ENCODE measurements at regions not wholly inside any gene's neighbourhood (a gene's known extent, or its start where the extent isn't known, plus 50 kb on each side); places are given as distances from the start of the nearest gene placed in this dataset.

DNA sequence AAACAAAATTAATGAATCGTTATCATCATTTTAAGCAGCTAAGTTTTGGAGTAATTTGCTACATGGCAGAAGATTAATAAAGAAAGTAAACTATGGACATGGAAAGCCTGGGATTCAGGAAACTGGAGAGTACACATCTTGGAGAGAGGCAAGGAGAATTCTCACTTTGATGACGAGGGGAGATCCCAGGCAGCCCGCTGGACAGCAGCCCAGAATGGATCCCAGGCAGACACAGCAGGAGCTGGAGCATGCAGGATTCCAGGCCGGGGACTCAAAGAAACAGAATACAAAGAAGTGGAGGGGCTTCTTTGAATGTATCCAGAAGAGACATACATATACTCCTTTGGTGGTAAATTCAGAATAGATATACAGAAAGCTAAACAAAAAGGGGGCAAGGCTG is 118.0 kb upstream of the ATP6AP2 start:
- H4K20me1 ChIP-seq (ENCODE audit: insufficient read depth) = no peaks in the 10 kb centered on the region
- no peak overlapping the region for H3K27ac ChIP-seq
- DNase-seq = no peak
- no peaks in the 10 kb centered on the region for H3K9me3 ChIP-seq (ENCODE audit: insufficient read depth, low read depth)
- TF ChIP-seq, protein P1, sequence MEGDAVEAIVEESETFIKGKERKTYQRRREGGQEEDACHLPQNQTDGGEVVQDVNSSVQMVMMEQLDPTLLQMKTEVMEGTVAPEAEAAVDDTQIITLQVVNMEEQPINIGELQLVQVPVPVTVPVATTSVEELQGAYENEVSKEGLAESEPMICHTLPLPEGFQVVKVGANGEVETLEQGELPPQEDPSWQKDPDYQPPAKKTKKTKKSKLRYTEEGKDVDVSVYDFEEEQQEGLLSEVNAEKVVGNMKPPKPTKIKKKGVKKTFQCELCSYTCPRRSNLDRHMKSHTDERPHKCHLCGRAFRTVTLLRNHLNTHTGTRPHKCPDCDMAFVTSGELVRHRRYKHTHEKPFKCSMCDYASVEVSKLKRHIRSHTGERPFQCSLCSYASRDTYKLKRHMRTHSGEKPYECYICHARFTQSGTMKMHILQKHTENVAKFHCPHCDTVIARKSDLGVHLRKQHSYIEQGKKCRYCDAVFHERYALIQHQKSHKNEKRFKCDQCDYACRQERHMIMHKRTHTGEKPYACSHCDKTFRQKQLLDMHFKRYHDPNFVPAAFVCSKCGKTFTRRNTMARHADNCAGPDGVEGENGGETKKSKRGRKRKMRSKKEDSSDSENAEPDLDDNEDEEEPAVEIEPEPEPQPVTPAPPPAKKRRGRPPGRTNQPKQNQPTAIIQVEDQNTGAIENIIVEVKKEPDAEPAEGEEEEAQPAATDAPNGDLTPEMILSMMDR (conservative IDR thresholded peaks at IDR 0.05) = no peak
- no peak for TF ChIP-seq EZH2 (IDR thresholded peaks at IDR 0.05; ENCODE audit: low read depth)
- no peaks in the 10 kb centered on the region for H3K4me1 ChIP-seq (replicated peaks; ENCODE audit: insufficient read depth)
- CTCF ChIA-PET = no interaction called here
- H2AFZ ChIP-seq = no peak overlapping the region
- no peaks in the 10 kb centered on the region for H3K9me2 ChIP-seq (ENCODE audit: insufficient read depth)
- H3K27me3 ChIP-seq (ENCODE audit: insufficient read depth, low read depth) = no peaks in the 10 kb centered on the region
- H3F3A ChIP-seq (ENCODE audit: insufficient read depth, low read depth) = no peaks in the 10 kb centered on the region
- H3K4me3 ChIP-seq = no peak overlapping the region
- no peaks in the 10 kb centered on the region for H3K36me3 ChIP-seq (ENCODE audit: low read depth)
- H3K79me2 ChIP-seq (ENCODE audit: low read depth) = no peaks in the 10 kb centered on the region
- POLR2A ChIA-PET (ENCODE audit: unreplicated experiment) = no interaction called here
- H3K4me2 ChIP-seq = no peak overlapping the region
- intact Hi-C loops (cut with micrococcal nuclease; ENCODE audit: unreplicated experiment) = no loop called here
- no TSS peak for BruUV-seq (replicated peaks)

DNA sequence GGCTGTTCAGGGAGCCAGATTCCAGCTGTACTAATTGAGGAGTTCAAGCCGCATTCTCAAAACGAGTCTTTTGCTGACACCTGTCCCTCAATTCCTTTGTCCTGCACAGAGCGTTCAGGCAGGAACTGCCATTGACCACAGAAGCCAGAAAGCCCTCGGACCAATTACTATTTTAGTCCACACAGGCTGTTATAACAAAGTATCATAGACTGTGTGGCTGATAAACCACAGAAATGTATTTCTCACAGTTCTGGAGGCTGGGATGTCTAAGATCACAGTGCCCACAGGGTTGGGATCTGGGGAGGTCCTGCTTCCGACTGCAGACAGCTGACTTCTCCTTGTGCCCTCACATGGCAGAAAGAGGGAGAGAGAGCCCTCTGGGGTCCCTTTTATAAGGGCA is 119.8 kb upstream of the ATP6AP2 start:
- H3K9me2 ChIP-seq (ENCODE audit: insufficient read depth) = no peaks in the 10 kb centered on the region
- no peaks in the 10 kb centered on the region for H3K36me3 ChIP-seq (ENCODE audit: low read depth)
- POLR2A ChIA-PET (ENCODE audit: unreplicated experiment) = no interaction called here
- no peak overlapping the region for H3K4me3 ChIP-seq
- H2AFZ ChIP-seq = no peak overlapping the region
- H3K4me2 ChIP-seq = no peak overlapping the region
- DNase-seq = no peak
- H3K79me2 ChIP-seq (ENCODE audit: low read depth) = no peaks in the 10 kb centered on the region
- no peaks in the 10 kb centered on the region for H3F3A ChIP-seq (ENCODE audit: insufficient read depth, low read depth)
- BruUV-seq (replicated peaks) = no TSS peak
- no peaks in the 10 kb centered on the region for H3K4me1 ChIP-seq (replicated peaks; ENCODE audit: insufficient read depth)
- CTCF ChIA-PET = no interaction called here
- H3K27me3 ChIP-seq (ENCODE audit: insufficient read depth, low read depth) = no peaks in the 10 kb centered on the region
- intact Hi-C loops (cut with micrococcal nuclease; ENCODE audit: unreplicated experiment) = no loop called here
- no peaks in the 10 kb centered on the region for H3K9me3 ChIP-seq (ENCODE audit: insufficient read depth, low read depth)
- H4K20me1 ChIP-seq (ENCODE audit: insufficient read depth) = no peaks in the 10 kb centered on the region
- TF ChIP-seq EZH2 (IDR thresholded peaks at IDR 0.05; ENCODE audit: low read depth) = no peak
- TF ChIP-seq, protein P1 (conservative IDR thresholded peaks at IDR 0.05) = no peak
- H3K27ac ChIP-seq = no peak overlapping the region

DNA sequence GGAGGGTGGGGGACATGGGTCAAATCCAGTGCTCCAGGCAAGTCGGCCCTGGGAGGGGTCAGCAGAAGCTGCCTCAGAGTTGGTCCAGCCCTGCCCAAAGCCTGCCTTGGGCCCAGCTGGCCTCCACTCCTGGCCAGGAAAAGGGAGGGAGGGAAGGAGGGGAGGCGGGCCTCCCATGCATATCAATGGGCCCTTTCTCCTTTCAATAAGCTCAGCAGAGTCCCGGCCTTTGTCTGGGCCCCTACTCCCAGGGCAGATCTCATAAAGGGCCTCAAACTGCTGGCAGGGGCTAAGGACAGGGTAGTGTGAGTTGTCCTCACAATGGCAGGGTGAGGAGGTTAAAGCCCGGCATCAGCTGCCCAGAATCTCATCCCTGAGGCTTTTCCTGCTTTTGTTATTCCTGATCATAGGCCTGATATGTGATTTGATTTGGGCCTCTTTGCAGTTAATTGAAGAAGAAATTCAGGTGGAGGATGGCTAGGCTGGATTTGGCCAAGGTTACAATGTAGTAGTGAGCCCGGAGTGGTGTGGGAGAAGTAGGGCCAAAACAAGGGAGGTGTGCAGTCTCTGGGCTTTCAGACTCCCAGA is 121.1 kb upstream of the ATP6AP2 start:
- no peaks in the 10 kb centered on the region for H3F3A ChIP-seq (ENCODE audit: insufficient read depth, low read depth)
- no peaks in the 10 kb centered on the region for H3K27me3 ChIP-seq (ENCODE audit: insufficient read depth, low read depth)
- ChIA-PET POLR2A (ENCODE audit: unreplicated experiment) (no interaction called here), CTCF (no interaction called here)
- H3K4me3 ChIP-seq = no peak overlapping the region
- DNase-seq = no peak
- intact Hi-C loops (cut with micrococcal nuclease; ENCODE audit: unreplicated experiment) = no loop called here
- no peak overlapping the region for H2AFZ ChIP-seq
- H3K9me3 ChIP-seq (ENCODE audit: insufficient read depth, low read depth) = no peaks in the 10 kb centered on the region
- no peaks in the 10 kb centered on the region for H3K9me2 ChIP-seq (ENCODE audit: insufficient read depth)
- H3K4me1 ChIP-seq (replicated peaks; ENCODE audit: insufficient read depth) = no peaks in the 10 kb centered on the region
- H3K4me2 ChIP-seq = no peak overlapping the region
- no peaks in the 10 kb centered on the region for H3K79me2 ChIP-seq (ENCODE audit: low read depth)
- no peaks in the 10 kb centered on the region for H4K20me1 ChIP-seq (ENCODE audit: insufficient read depth)
- no peaks in the 10 kb centered on the region for H3K36me3 ChIP-seq (ENCODE audit: low read depth)
- H3K27ac ChIP-seq = no peak overlapping the region
- no TSS peak for BruUV-seq (replicated peaks)
- TF ChIP-seq, protein P1 (conservative IDR thresholded peaks at IDR 0.05) = no peak
- no peak for TF ChIP-seq EZH2 (IDR thresholded peaks at IDR 0.05; ENCODE audit: low read depth)

Measured in PC-9 (cell line).